Mammary epithelial cell (primary cell): ENCODE measurements at regions not wholly inside any gene's neighbourhood (a gene's known extent, or its start where the extent isn't known, plus 50 kb on each side); places are given as distances from the start of the nearest gene placed in this dataset.

Experiments
- CTCF ChIP-seq, 2 donors: IDR thresholded peaks in 1 of 2; conservative IDR thresholded peaks in 1 of 2; 2 replicates each; pipeline ENCODE4 v1.5.1; 2011 to 2012; ENCODE audit warnings: inconsistent platforms in 2 of 2, low read length in 2 of 2, mild to moderate bottlenecking in 2 of 2, control low read depth in 1 of 2, low read depth in 1 of 2; ENCODE audit not compliant: insufficient read depth in 1 of 2; ENCODE audit errors: extremely low read depth in 1 of 2
- EZH2 ChIP-seq: IDR thresholded peaks from 2 replicates; pipeline ENCODE4 v1.6.1; 2012; ENCODE audit warnings: low read length, inconsistent platforms, borderline replicate concordance

DNA sequence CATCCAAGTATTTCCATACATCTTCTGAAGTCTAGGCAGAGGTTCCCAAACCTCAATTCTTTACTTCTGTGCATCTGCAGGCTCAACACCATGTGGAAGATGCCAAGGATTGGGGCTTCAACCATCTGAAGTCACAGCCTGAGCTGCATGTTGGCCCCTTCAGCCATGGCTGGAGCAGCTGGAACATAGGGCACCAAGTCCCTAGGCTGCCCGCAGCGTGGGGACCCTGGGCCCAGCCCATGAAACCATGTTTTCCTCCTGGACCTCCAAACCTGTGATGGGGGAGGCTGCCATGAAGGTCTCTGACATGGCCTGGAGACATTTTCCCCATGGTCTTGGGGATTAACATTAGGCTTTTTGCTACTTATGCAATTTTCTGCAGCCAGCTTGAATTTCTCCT, 729.8 kb downstream of the KCNT2 start:
- TF ChIP-seq CTCF (conservative IDR thresholded peaks at IDR 0.05 in 1 of 2, IDR thresholded peaks at IDR 0.05 in 1 of 2; ENCODE audit: extremely low read depth in 1 of 2, insufficient read depth in 1 of 2, low read depth in 1 of 2, low read length in 2 of 2) (no peak), EZH2 (no peak)
